ENCODE measurements at regions not wholly inside any gene's neighbourhood (a gene's known extent, or its start where the extent isn't known, plus 50 kb on each side); places are given as distances from the start of the nearest gene placed in this dataset.

DNA sequence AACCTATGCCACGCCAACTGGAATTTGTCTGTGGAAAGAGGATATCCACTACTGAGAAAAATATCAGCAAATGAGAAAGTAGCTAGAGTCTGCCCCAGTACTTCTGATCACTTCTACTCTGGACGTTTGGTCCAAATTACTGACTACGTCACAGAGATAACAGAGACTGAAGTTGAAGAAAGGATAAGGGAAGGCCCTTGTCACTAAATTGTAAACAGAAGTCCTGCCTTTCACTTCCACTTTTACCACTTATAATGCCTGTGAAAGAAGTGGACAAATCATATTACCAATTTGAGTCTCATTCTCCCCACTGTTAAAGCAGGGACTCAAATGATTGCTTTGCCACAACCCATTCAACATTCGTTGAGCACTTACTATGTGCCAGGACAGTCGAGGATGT is 173.9 kb upstream of the ERBB4 start:
- intact Hi-C loops (cut with DNase I) = no loop called here
- DNase-seq (no peak), ATAC-seq (peak; percentile 24)
- H3K4me3 ChIP-seq = no peak overlapping the region
- TF ChIP-seq, protein P1, sequence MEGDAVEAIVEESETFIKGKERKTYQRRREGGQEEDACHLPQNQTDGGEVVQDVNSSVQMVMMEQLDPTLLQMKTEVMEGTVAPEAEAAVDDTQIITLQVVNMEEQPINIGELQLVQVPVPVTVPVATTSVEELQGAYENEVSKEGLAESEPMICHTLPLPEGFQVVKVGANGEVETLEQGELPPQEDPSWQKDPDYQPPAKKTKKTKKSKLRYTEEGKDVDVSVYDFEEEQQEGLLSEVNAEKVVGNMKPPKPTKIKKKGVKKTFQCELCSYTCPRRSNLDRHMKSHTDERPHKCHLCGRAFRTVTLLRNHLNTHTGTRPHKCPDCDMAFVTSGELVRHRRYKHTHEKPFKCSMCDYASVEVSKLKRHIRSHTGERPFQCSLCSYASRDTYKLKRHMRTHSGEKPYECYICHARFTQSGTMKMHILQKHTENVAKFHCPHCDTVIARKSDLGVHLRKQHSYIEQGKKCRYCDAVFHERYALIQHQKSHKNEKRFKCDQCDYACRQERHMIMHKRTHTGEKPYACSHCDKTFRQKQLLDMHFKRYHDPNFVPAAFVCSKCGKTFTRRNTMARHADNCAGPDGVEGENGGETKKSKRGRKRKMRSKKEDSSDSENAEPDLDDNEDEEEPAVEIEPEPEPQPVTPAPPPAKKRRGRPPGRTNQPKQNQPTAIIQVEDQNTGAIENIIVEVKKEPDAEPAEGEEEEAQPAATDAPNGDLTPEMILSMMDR (IDR thresholded peaks at IDR 0.05) = no peak
- H3K27ac ChIP-seq = no peak overlapping the region
- H3K27me3 ChIP-seq = no peaks in the 10 kb centered on the region
- no peaks in the 10 kb centered on the region for H3K36me3 ChIP-seq
- H3K4me1 ChIP-seq = no peaks in the 10 kb centered on the region
- H3K9me3 ChIP-seq = no peaks in the 10 kb centered on the region

DNA sequence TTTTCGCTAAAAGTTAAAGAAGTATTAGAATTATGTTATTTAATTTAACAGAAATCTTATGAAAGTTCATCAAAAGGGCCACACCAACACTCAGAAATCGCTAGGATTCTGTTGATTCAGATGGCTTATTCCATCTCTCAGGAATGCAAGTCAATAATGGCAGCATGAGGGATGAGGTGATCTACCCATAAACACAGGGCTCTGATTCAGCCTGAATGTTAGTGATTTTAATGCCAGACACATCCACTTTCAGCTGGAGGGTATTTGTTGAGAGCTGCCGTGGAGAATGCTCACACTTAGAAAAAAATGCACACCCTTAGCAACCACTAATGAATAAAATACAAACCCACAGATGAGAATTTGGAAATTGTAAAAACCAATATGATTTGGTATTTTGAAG is 173.3 kb upstream of the ERBB4 start:
- Histone ChIP-seq H3K9me3 (no peaks in the 10 kb centered on the region), H3K36me3 (no peaks in the 10 kb centered on the region), H3K4me1 (no peaks in the 10 kb centered on the region), H3K4me3 (no peak overlapping the region), H3K27ac (no peak overlapping the region), H3K27me3 (no peaks in the 10 kb centered on the region)
- DNase-seq (no peak), ATAC-seq (no peak)
- TF ChIP-seq, protein P1 (IDR thresholded peaks at IDR 0.05) = no peak
- intact Hi-C loops (cut with DNase I) = no loop called here

DNA sequence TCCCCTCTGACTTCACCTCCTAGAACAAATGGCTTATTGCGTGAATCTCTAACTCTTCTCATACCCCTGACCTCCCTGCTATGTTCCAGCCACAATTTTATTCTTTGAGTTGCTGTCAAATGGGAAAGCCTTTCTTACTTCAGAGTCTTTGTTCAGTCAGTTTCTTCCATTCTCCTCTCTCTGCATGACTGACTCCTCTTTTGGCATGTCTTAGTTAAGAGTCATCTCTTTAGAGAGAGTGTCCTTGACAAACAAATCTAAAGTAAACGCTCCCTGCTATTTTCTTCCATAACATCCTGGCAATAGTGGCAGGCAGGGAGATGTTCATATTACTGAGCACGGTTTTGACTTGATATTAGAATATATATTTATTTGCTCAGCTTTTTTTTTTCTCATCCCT is 170.7 kb upstream of the ERBB4 start:
- intact Hi-C loops (cut with DNase I) = no loop called here
- Histone ChIP-seq H3K27ac (no peak overlapping the region), H3K4me3 (no peak overlapping the region), H3K27me3 (no peaks in the 10 kb centered on the region), H3K36me3 (no peaks in the 10 kb centered on the region), H3K4me1 (no peaks in the 10 kb centered on the region), H3K9me3 (no peaks in the 10 kb centered on the region)
- TF ChIP-seq, protein P1 (IDR thresholded peaks at IDR 0.05) = no peak
- no peak for DNase-seq
- no peak for ATAC-seq

DNA sequence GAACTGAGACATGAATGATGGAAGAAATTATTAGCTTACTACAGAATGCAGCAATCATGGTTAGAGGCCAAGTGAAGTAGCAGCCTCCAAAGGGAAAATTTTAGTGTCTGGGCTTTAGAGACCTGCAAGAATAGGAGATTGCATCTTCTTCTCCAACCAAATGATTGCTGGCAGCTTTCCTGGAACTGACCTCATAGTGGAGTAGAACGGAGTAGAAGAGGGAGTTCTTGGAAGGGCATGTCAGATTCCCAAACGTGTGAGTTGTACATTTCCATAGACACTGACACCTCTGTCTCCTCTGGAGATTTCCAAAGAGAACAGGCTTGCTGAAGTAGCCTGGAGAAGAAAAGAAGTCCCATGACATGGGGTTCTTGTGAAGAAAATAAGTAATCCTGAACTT is 169.8 kb upstream of the ERBB4 start:
- TF ChIP-seq, protein P1 (IDR thresholded peaks at IDR 0.05) = no peak
- intact Hi-C loops (cut with DNase I) = no loop called here
- no peak for ATAC-seq

DNA sequence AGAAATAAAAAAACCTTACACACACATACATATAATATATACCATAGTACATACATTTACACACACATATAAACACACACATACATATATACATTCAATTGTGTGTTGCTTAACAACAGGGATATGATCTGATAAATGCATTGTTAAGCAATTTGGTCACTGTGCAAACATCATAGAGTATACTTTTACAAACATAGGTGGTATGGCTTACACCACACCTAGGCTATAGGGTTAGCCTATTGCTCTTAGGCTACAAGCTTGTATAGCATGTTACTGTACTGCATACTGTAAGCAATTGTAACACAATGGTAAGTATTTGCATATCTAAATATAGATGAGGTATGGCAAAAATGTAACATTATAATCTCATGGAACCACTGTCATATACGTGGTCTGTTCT is 156.8 kb upstream of the ERBB4 start:
- TF ChIP-seq, protein P1 (IDR thresholded peaks at IDR 0.05) = no peak
- Histone ChIP-seq H3K27ac (no peak overlapping the region), H3K9me3 (no peaks in the 10 kb centered on the region), H3K4me3 (no peak overlapping the region), H3K36me3 (no peaks in the 10 kb centered on the region), H3K27me3 (no peaks in the 10 kb centered on the region), H3K4me1 (no peaks in the 10 kb centered on the region)
- DNase-seq (no peak), ATAC-seq (no peak)
- intact Hi-C loops (cut with DNase I) = no loop called here

More for the DNA sequence above, 169.8 kb upstream of the ERBB4 start:
- Histone ChIP-seq H3K36me3 (no peaks in the 10 kb centered on the region), H3K27ac (no peak overlapping the region), H3K27me3 (no peaks in the 10 kb centered on the region), H3K4me1 (no peaks in the 10 kb centered on the region), H3K4me3 (no peak overlapping the region), H3K9me3 (no peaks in the 10 kb centered on the region)
- DNase-seq = no peak
